RWPE1 (cell line): ENCODE measurements at regions not wholly inside any gene's neighbourhood (a gene's known extent, or its start where the extent isn't known, plus 50 kb on each side); places are given as distances from the start of the nearest gene placed in this dataset.
"Not testable (repeated sequence)": the region's sequence is repeated elsewhere in the genome, so short reads cannot be mapped to it uniquely, and the experiment has no call there.

Source experiments
- CTCF ChIA-PET: fragments of 350-600 bp; sonication (Branson Sonifier 250); formaldehyde crosslinking; extraction: SDS; loops from one replicate; lab custom pipeline; 2021; lab: Yijun Ruan, JAX
- POLR2A ChIA-PET: fragments of 400-600 bp; formaldehyde crosslinking; extraction: SDS; loops from one replicate; lab custom pipeline; 2020; ENCODE audit warnings: antibody characterized with exemption; ENCODE audit not compliant: low non-redundant PET; lab: Yijun Ruan, JAX
- DNase-seq: peaks from one replicate; pipeline ENCODE4 v3.0.0; 2012; ENCODE audit warnings: low spot score
- H3K27ac ChIP-seq: fragments of 450-650 bp; 2 replicates; pipeline ENCODE4 v1.5.1; 2017
- CTCF ChIP-seq: fragments of 450-650 bp; conservative IDR thresholded peaks from 2 replicates; pipeline ENCODE4 v1.5.1; 2017; ENCODE audit warnings: low read depth, mild to moderate bottlenecking

- no peak for TF ChIP-seq CTCF
- DNase-seq, result no peak
- no peak overlapping the region for H3K27ac ChIP-seq
- ChIA-PET CTCF (interaction anchor here (0.6 kb wide), 1 partner anchor 95 kb away, joined by 3 read pairs; no protein-coding TSS in a partner anchor), POLR2A (no interaction called here)
Observed at GRCh38 chr12:60235261-60235660, 639.4 kb downstream of the SLC16A7 start.

DNA sequence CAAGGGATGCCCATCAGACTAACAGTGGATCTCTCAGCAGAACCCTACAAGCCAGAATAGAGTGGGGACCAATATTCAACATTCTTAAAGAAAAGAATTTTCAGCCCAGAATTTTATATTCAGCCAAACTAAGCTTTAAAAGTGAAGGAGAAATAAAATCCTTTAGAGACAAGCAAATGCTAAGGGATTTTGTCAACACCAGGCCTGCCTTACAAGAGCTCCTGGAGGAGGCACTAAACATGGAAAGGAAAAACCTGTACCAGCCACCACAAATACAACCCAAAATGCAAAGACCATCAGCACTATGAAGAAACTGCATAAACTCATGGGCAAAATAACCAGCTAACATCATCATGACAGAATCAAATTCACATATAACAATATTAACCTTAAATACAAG lies 640.6 kb downstream of the SLC16A7 start:
- H3K27ac ChIP-seq, POLR2A ChIA-PET, DNase-seq: not testable (repeated sequence)
- CTCF ChIA-PET, result interaction anchor here (0.6 kb wide), 1 partner anchor 883 kb away, joined by 3 read pairs; no protein-coding TSS in a partner anchor

- DNase-seq, result no peak
- ChIA-PET POLR2A (no interaction called here), CTCF (no interaction called here)
- no peak for TF ChIP-seq CTCF
- H3K27ac ChIP-seq, result no peak overlapping the region
Observed at GRCh38 chr12:60240891-60241290, 645.1 kb downstream of the SLC16A7 start.

- no peak overlapping the region for H3K27ac ChIP-seq
- DNase-seq, result no peak
- ChIA-PET CTCF (interaction anchor here (1.1 kb wide), 1 partner anchor 243 kb away, joined by 3 read pairs; no protein-coding TSS in a partner anchor), POLR2A (no interaction called here)
- TF ChIP-seq CTCF, result no peak
Observed at GRCh38 chr12:60251091-60251490, 655.3 kb downstream of the SLC16A7 start.

DNA sequence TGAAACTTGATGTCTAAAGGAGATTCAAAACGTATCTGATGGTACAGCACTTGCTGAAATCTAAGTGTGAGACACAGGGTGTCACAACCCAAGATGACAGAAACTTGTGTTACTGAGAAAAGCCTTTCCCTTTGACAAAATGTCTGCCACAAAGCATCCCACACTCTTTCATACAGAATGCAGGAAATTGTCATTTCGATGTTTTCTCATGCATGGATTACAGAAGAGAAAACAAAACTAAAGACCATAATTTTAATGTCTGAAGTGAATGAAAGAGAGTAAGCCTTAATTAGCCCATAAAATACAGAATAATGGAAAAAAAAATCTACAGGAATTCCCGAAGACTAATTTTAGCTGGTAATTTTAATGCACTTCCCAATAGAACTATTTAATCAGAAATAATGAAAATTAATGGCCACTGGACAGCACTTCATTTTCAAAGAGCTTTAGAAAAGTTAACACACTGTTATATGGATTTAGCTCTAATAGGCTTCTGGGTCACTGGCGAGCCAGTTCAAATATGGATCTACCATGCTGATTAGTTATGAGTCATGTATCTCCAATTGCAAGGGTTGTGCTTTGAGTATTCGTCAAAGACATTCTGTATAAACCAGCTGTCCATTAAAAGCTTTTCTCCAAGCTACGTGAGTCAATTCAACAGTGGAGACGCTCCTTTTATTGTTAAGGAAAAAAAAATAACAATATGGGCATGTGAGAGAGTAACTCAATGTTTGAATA lies 656.7 kb downstream of the SLC16A7 start:
- ChIA-PET CTCF (interaction anchor here (0.6 to 1.1 kb wide), 3 partner anchors 108 to 241 kb away, joined by 3 to 4 read pairs (median 3); no protein-coding TSS in a partner anchor), POLR2A (no interaction called here)
- no peak for TF ChIP-seq CTCF
- no peak overlapping the region for H3K27ac ChIP-seq
- DNase-seq, result no peak

DNA sequence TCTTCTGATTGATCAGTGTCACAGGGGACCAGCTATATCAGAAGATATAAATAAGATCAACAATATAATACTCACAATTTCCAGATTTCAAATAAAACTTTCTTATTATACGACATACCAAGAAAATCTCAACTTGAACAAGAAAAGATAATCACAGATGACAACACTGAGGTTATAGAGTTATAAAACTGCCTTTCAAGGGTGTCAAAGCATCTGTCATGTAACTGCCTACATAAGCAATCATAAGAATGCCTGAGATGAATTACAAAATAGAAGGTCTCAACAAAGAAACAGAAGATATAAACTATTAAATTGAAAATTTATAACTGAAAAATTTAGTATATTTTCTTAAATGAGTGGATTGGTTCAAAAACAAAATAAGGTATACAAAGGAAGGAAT lies 659.2 kb downstream of the SLC16A7 start:
- DNase-seq, result no peak
- no peak overlapping the region for H3K27ac ChIP-seq
- CTCF ChIA-PET, result interaction anchor here (0.5 kb wide), 1 partner anchor 1751 kb away, joined by 3 read pairs; no protein-coding TSS in a partner anchor
- POLR2A ChIA-PET, result no interaction called here
- TF ChIP-seq CTCF, result no peak

- H3K27ac ChIP-seq, result no peak overlapping the region
- ChIA-PET POLR2A (no interaction called here), CTCF (interaction anchor here (1.6 kb wide), 1 partner anchor 237 kb away, joined by 4 read pairs; no protein-coding TSS in a partner anchor)
- DNase-seq, result peak; percentile 33
- no peak; the same call in 1 of the 2 replicates for TF ChIP-seq CTCF
Observed at GRCh38 chr12:60257063-60257462, 661.2 kb downstream of the SLC16A7 start.
